GM23248 (cell line): ENCODE measurements at regions not wholly inside any gene's neighbourhood (a gene's known extent, or its start where the extent isn't known, plus 50 kb on each side); places are given as distances from the start of the nearest gene placed in this dataset.
A peak's percentile ranks its signal among the peaks of the same experiment; 100 is the strongest.

Source experiments
- DNase-seq: peaks from one replicate; pipeline ENCODE4 v3.0.0-alpha.2; 2015
- H2AFZ ChIP-seq: fragments of 200-600 bp; sonication (generic); 2 replicates; pipeline ENCODE4 v1.6.1; 2016; ENCODE audit warnings: antibody characterized with exemption
- H3F3A ChIP-seq: fragments of 200-600 bp; sonication (generic); 2 replicates; pipeline ENCODE4 v1.6.1; 2016; ENCODE audit warnings: mild to moderate bottlenecking, antibody characterized with exemption, mixed run types; ENCODE audit not compliant: insufficient read depth
- H3K27ac ChIP-seq: fragments of 200-600 bp; sonication (generic); 2 replicates; pipeline ENCODE4 v1.5.1; 2016; ENCODE audit warnings: mild to moderate bottlenecking
- H3K27me3 ChIP-seq: fragments of 200-600 bp; sonication (generic); replicated peaks from 2 replicates; pipeline ENCODE4 v1.6.1; 2016; ENCODE audit warnings: mild to moderate bottlenecking; ENCODE audit not compliant: insufficient read depth
- H3K36me3 ChIP-seq: fragments of 200-600 bp; sonication (generic); 2 replicates; pipeline ENCODE4 v1.6.1; 2016; ENCODE audit warnings: low read depth, mild to moderate bottlenecking
- H3K4me1 ChIP-seq: fragments of 200-600 bp; sonication (generic); 2 replicates; pipeline ENCODE4 v1.6.1; 2016; ENCODE audit warnings: mild to moderate bottlenecking; ENCODE audit not compliant: insufficient read depth
- H3K4me2 ChIP-seq: fragments of 200-600 bp; sonication (generic); one replicate; pipeline ENCODE4 v1.6.1; 2016; ENCODE audit warnings: mild to moderate bottlenecking; ENCODE audit not compliant: unreplicated experiment
- H3K4me3 ChIP-seq: fragments of 200-600 bp; sonication (generic); 2 replicates; pipeline ENCODE4 v1.5.1; 2016; ENCODE audit warnings: mild to moderate bottlenecking
- H3K79me2 ChIP-seq: fragments of 200-600 bp; sonication (generic); 2 replicates; pipeline ENCODE4 v1.6.1; 2016; ENCODE audit warnings: mild to moderate bottlenecking; ENCODE audit not compliant: insufficient read depth
- H3K9ac ChIP-seq: fragments of 200-600 bp; sonication (generic); 2 replicates; pipeline ENCODE4 v1.6.1; 2016; ENCODE audit warnings: mild to moderate bottlenecking
- H3K9me2 ChIP-seq: fragments of 200-600 bp; sonication (generic); 2 replicates; pipeline ENCODE4 v1.6.1; 2016; ENCODE audit warnings: mixed run types, mild to moderate bottlenecking, moderate library complexity; ENCODE audit not compliant: insufficient read depth
- H3K9me3 ChIP-seq: fragments of 200-600 bp; sonication (generic); one replicate; pipeline ENCODE4 v1.6.1; 2017; ENCODE audit warnings: low read depth
- H4K20me1 ChIP-seq: fragments of 200-600 bp; sonication (generic); 2 replicates; pipeline ENCODE4 v1.6.0; 2016; ENCODE audit not compliant: insufficient read depth
- EZH2 ChIP-seq: fragments of 200-600 bp; sonication (generic); IDR thresholded peaks from 2 replicates; pipeline ENCODE4 v1.6.1; 2018; ENCODE audit warnings: antibody characterized with exemption, mild to moderate bottlenecking; ENCODE audit not compliant: insufficient read depth, poor library complexity, severe bottlenecking
- EZH2phosphoT487 ChIP-seq: fragments of 200-600 bp; sonication (generic); IDR thresholded peaks from 2 replicates; pipeline ENCODE4 v1.6.1; 2018; ENCODE audit warnings: antibody characterized with exemption, moderate library complexity, mild to moderate bottlenecking, low read depth; ENCODE audit not compliant: insufficient read depth
- WGBS, 2 experiments: methylation state at CpG; one replicate each; pipeline ENCODE4 v1.1.6; 2015 to 2017; ENCODE audit warnings: low lambda C conversion rate in 2 of 2, low coverage in 1 of 2; ENCODE audit errors: missing lambda C conversion rate in 2 of 2; 5-methylcytosine and 5-hydroxymethylcytosine counted together
- in situ Hi-C: fragments of 300-500 bp; cut with MboI; formaldehyde crosslinking; loops from 2 replicates; pipeline ENCODE4 v1.15.0; 2020

DNA sequence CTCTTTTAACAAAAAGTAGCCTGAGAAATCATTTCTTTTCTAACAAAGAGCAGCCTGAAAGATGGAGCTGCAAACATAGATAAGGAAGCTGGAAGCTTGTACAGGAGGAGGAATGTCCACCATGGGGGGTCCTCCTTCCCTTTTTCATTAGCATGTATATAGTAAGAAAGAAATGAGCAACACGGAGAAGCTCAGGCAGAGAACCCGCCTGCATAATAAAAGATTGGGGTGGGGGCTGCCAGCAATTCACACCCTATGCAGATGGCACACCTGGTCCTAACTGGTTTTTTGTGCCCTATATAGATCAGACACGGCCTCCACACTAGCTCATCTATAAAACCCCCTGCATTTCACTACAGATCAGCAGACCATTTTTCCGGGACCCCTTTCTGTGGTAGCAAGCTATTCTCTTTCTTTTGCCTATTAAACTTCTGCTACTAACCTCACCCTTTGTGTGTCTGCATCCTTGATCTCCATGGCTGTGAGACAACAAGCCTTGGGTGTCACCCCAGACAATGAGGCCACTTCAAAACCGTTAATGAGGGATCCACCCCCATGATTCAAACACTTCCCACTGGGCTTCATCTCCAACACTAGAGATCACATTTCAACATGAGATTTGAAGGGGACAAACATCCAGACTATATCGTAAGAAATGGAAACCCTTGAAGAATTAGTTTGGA, 167.5 kb upstream of the FREM2 start:
- Histone ChIP-seq H3K4me2 (no peak overlapping the region), H3F3A (no peaks in the 10 kb centered on the region), H3K27me3 (peaks cover 11% of the 10 kb centered on the region; the same call in 1 of the 2 replicates), H3K27ac (no peak overlapping the region), H3K9me2 (no peaks in the 10 kb centered on the region), H3K4me1 (no peaks in the 10 kb centered on the region), H3K79me2 (no peaks in the 10 kb centered on the region), H2AFZ (no peak overlapping the region), H4K20me1 (no peaks in the 10 kb centered on the region), H3K9me3 (no peaks in the 10 kb centered on the region), H3K36me3 (no peaks in the 10 kb centered on the region), H3K9ac (no peak overlapping the region), H3K4me3 (no peak overlapping the region)
- no peak for DNase-seq
- in situ Hi-C loops = no loop called here
- WGBS, 2 experiments = 61 to 62% methylated on average over 6 of the region's 6 CpGs
- TF ChIP-seq EZH2 (no peak), EZH2phosphoT487 (no peak)

DNA sequence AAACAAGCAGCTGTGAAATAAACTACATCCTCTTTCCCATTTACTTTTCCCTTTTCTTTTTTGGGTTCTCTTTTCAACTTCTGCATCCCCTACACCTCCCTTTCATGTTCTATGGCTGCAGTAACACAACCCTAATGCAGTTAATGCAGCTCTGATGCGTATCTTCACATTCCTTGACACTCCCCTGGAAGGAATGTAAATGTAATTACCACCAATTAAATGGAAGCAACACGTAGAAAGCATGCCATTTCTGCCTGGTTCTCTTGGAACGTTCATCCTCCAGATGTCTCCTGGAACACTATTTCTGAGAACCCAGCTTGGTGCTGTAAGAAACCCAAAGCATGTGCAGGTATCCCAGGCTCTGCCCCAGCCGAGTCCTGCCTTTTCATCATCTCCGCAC, 166.8 kb upstream of the FREM2 start:
- Histone ChIP-seq H3K9ac (no peak overlapping the region), H3K4me2 (no peak overlapping the region), H3K27me3 (peaks cover 11% of the 10 kb centered on the region; the same call in 1 of the 2 replicates), H3K4me3 (no peak overlapping the region), H3K27ac (no peak overlapping the region), H2AFZ (no peak overlapping the region), H3K79me2 (no peaks in the 10 kb centered on the region), H3K36me3 (no peaks in the 10 kb centered on the region), H3F3A (no peaks in the 10 kb centered on the region), H3K9me3 (no peaks in the 10 kb centered on the region), H3K9me2 (no peaks in the 10 kb centered on the region), H3K4me1 (no peaks in the 10 kb centered on the region), H4K20me1 (no peaks in the 10 kb centered on the region)
- no peak for TF ChIP-seq EZH2phosphoT487
- TF ChIP-seq EZH2 = no peak
- in situ Hi-C loops = no loop called here
- WGBS, 2 experiments = 52 to 57% methylated on average over 5 of the region's 5 CpGs
- DNase-seq = no peak

DNA sequence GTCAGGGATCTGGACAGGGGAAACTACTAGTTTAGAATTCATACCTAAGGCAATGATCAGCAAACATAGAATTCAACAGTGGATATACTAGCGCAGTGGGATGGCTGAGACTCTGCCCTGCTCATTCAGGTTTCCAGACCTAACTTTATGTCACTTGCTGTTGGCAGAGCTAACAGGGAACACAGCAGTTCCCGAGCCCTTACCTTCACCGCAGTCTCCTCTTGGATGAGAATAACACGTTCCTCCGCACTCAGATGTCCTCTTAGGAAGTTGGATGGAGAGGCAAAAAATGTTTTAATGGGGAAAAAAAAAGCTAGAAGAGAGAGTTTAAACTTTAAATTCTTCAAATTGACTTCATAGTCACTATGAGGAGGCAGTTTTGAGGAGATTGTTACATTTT, 159.7 kb upstream of the FREM2 start:
- WGBS, 2 experiments = 92 to 95% methylated on average over 5 of the region's 5 CpGs
- Histone ChIP-seq H3K4me2 (no peak overlapping the region), H3K9me3 (no peaks in the 10 kb centered on the region), H3K27me3 (no peaks in the 10 kb centered on the region), H3K4me3 (no peak overlapping the region), H3K27ac (no peak overlapping the region), H3K36me3 (no peaks in the 10 kb centered on the region), H3K9me2 (no peaks in the 10 kb centered on the region), H2AFZ (no peak overlapping the region), H3K79me2 (no peaks in the 10 kb centered on the region), H4K20me1 (no peaks in the 10 kb centered on the region), H3F3A (no peaks in the 10 kb centered on the region), H3K9ac (no peak overlapping the region), H3K4me1 (no peaks in the 10 kb centered on the region)
- in situ Hi-C loops = loop anchor here (25.0 kb wide), 2 partner anchors 890 to 1440 kb away; no protein-coding TSS in a partner anchor
- TF ChIP-seq EZH2 (no peak), EZH2phosphoT487 (no peak)
- no peak for DNase-seq

DNA sequence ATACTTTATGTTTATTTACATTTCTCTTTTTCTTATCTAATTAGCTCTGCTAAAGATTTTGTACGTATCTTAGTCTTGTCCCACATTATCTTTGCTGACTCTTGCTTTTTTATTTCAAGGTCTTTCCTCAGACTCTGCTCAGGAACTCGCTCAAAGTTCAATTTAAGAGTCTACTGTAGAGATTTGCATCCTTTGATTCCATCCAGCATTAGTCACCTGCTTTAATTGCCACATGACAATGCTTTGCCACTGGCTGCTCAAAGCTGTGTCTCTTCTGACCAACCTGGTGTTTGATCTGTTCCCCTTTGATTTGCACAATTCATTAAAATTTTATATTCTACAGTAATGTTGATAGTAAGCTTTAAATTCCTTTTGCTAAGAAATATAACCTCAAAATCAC, 157.9 kb upstream of the FREM2 start:
- Histone ChIP-seq H3K4me1 (no peaks in the 10 kb centered on the region), H3K27me3 (no peaks in the 10 kb centered on the region)
- TF ChIP-seq EZH2phosphoT487 (no peak), EZH2 (no peak)

More for the DNA sequence above, 157.9 kb upstream of the FREM2 start:
- Histone ChIP-seq H3K9me3 (no peaks in the 10 kb centered on the region), H3K9ac (no peak overlapping the region), H4K20me1 (no peaks in the 10 kb centered on the region), H3K9me2 (no peaks in the 10 kb centered on the region), H3K36me3 (no peaks in the 10 kb centered on the region), H3F3A (no peaks in the 10 kb centered on the region), H3K79me2 (no peaks in the 10 kb centered on the region), H3K27ac (no peak overlapping the region), H3K4me3 (no peak overlapping the region), H3K4me2 (no peak overlapping the region), H2AFZ (no peak overlapping the region)
- in situ Hi-C loops = loop anchor here (25.0 kb wide), 2 partner anchors 892 to 1442 kb away; no protein-coding TSS in a partner anchor
- WGBS, 2 experiments = 86 to 92% methylated on average over 2 of the region's 2 CpGs
- peak; percentile 6 for DNase-seq
